ENCODE measurements at regions not wholly inside any gene's neighbourhood (a gene's known extent, or its start where the extent isn't known, plus 50 kb on each side); places are given as distances from the start of the nearest gene placed in this dataset.

- DNase-seq, result no peak
These were observed 191.3 kb downstream of the MID1IP1 start for GRCh38 chrX:38992441-38993096.

- DNase-seq, result no peak
These were observed 192.2 kb downstream of the MID1IP1 start for GRCh38 chrX:38993500-38993899.

GRCh38 chrX:38999099-38999498 lies 197.8 kb downstream of the MID1IP1 start:
- DNase-seq, result no peak

GRCh38 chrX:38999967-39000745 lies 198.9 kb downstream of the MID1IP1 start:
- no peak for DNase-seq

GRCh38 chrX:39000802-39001201 lies 199.5 kb downstream of the MID1IP1 start:
- no peak for DNase-seq

GRCh38 chrX:39002466-39002865 lies 201.2 kb downstream of the MID1IP1 start:
- DNase-seq, result no peak

GRCh38 chrX:39008549-39008948 lies 207.3 kb downstream of the MID1IP1 start:
- no peak for DNase-seq

GRCh38 chrX:39011454-39012221 lies 210.4 kb downstream of the MID1IP1 start:
- no peak for DNase-seq

- DNase-seq, result no peak
These were observed 211.4 kb downstream of the MID1IP1 start for GRCh38 chrX:39012621-39013111.

- DNase-seq, result no peak
These were observed 215.3 kb downstream of the MID1IP1 start for GRCh38 chrX:39016556-39016955.

GRCh38 chrX:39017077-39017476 lies 215.8 kb downstream of the MID1IP1 start:
- DNase-seq, result no peak

- no peak for DNase-seq
These were observed 216.5 kb downstream of the MID1IP1 start for GRCh38 chrX:39017716-39018115.

GRCh38 chrX:39018541-39018940 lies 217.3 kb downstream of the MID1IP1 start:
- DNase-seq, result no peak

- DNase-seq, result no peak
These were observed 217.8 kb downstream of the MID1IP1 start for GRCh38 chrX:39019056-39019455.

- DNase-seq, result no peak
These were observed 218.9 kb downstream of the MID1IP1 start for GRCh38 chrX:39020051-39020669.

- no peak for DNase-seq
These were observed 220.8 kb downstream of the MID1IP1 start for GRCh38 chrX:39022106-39022505.

- DNase-seq, result no peak
These were observed 228.0 kb downstream of the MID1IP1 start for GRCh38 chrX:39029221-39029620.

GRCh38 chrX:39030636-39031035 lies 229.4 kb downstream of the MID1IP1 start:
- DNase-seq, result no peak

GRCh38 chrX:39039890-39040289 lies 238.6 kb downstream of the MID1IP1 start:
- no peak for DNase-seq

GRCh38 chrX:39043838-39044550 lies 242.7 kb downstream of the MID1IP1 start:
- DNase-seq, result no peak

GRCh38 chrX:39047174-39047573 lies 245.9 kb downstream of the MID1IP1 start:
- DNase-seq, result no peak

- no peak for DNase-seq
These were observed 248.7 kb downstream of the MID1IP1 start for GRCh38 chrX:39049975-39050374.
